Type B pancreatic cell (in vitro differentiated cells): ENCODE measurements at regions not wholly inside any gene's neighbourhood (a gene's known extent, or its start where the extent isn't known, plus 50 kb on each side); places are given as distances from the start of the nearest gene placed in this dataset.
"Not testable (repeated sequence)": the region's sequence is repeated elsewhere in the genome, so short reads cannot be mapped to it uniquely, and the experiment has no call there.

ENCODE experiments used
- DNase-seq: peaks from one replicate; pipeline ENCODE4 v3.0.0; 2021; ENCODE audit warnings: mixed read lengths; ENCODE audit not compliant: unreplicated experiment; ENCODE audit errors: extremely low spot score
- H3K27ac Mint-ChIP-seq: 2 replicates; pipeline ENCODE4 v1.8.0; 2021; ENCODE audit warnings: mild to moderate bottlenecking, mixed read lengths
- H3K27me3 Mint-ChIP-seq: 2 replicates; pipeline ENCODE4 v1.8.0; 2021; ENCODE audit warnings: mixed read lengths
- H3K36me3 Mint-ChIP-seq: 2 replicates; pipeline ENCODE4 v1.8.0; 2021; ENCODE audit warnings: mixed read lengths
- H3K4me1 Mint-ChIP-seq: one replicate; pipeline ENCODE4 v1.8.0; 2021; ENCODE audit warnings: mixed read lengths; ENCODE audit not compliant: unreplicated experiment
- H3K4me3 Mint-ChIP-seq: 2 replicates; pipeline ENCODE4 v1.8.0; 2021; ENCODE audit warnings: mild to moderate bottlenecking, mixed read lengths
- H3K9me3 Mint-ChIP-seq: 2 replicates; pipeline ENCODE4 v1.8.0; 2021; ENCODE audit warnings: mixed read lengths
- TF ChIP-seq, protein P1 (sequence below): fragments of 200-600 bp; sonication (generic); conservative IDR thresholded peaks from 2 replicates; pipeline ENCODE4 v1.5.0; 2021; ENCODE audit warnings: antibody characterized with exemption, mild to moderate bottlenecking

- Mint-ChIP-seq H3K27ac (no peak overlapping the region), H3K9me3 (peaks cover 7% of the 10 kb centered on the region), H3K36me3 (no peaks in the 10 kb centered on the region), H3K4me1 (no peaks in the 10 kb centered on the region), H3K4me3 (no peak overlapping the region), H3K27me3 (no peaks in the 10 kb centered on the region)
- DNase-seq: no peak
- TF ChIP-seq, protein P1, sequence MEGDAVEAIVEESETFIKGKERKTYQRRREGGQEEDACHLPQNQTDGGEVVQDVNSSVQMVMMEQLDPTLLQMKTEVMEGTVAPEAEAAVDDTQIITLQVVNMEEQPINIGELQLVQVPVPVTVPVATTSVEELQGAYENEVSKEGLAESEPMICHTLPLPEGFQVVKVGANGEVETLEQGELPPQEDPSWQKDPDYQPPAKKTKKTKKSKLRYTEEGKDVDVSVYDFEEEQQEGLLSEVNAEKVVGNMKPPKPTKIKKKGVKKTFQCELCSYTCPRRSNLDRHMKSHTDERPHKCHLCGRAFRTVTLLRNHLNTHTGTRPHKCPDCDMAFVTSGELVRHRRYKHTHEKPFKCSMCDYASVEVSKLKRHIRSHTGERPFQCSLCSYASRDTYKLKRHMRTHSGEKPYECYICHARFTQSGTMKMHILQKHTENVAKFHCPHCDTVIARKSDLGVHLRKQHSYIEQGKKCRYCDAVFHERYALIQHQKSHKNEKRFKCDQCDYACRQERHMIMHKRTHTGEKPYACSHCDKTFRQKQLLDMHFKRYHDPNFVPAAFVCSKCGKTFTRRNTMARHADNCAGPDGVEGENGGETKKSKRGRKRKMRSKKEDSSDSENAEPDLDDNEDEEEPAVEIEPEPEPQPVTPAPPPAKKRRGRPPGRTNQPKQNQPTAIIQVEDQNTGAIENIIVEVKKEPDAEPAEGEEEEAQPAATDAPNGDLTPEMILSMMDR: no peak
These were observed 258.4 kb downstream of the MAP2K6 start for GRCh38 chr17:69672924-69673323.

DNA sequence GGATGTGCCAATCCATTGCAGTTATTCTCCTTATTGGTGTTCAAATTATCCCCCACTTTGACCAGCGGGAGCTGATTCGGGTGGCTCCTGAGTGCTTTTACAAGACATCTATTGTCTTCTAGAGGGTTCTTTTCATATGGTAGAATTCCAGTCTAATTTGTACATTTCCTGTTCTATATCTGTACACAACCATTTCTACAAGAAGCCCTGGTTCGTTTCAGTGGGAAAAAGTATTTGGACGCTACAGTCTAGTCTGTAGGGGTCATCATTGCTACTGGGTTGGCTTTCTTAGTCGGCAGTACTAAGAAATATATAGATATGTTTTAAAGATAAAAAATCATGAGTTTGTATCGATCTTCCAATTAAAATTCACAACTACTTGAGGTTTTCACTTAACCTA is 262.6 kb downstream of the MAP2K6 start:
- no peaks in the 10 kb centered on the region for H3K36me3 Mint-ChIP-seq
- H3K4me1 Mint-ChIP-seq: no peaks in the 10 kb centered on the region
- DNase-seq: no peak
- H3K9me3 Mint-ChIP-seq: no peaks in the 10 kb centered on the region
- H3K4me3 Mint-ChIP-seq: no peak overlapping the region
- TF ChIP-seq, protein P1: no peak
- no peak overlapping the region for H3K27ac Mint-ChIP-seq
- H3K27me3 Mint-ChIP-seq: no peaks in the 10 kb centered on the region

DNA sequence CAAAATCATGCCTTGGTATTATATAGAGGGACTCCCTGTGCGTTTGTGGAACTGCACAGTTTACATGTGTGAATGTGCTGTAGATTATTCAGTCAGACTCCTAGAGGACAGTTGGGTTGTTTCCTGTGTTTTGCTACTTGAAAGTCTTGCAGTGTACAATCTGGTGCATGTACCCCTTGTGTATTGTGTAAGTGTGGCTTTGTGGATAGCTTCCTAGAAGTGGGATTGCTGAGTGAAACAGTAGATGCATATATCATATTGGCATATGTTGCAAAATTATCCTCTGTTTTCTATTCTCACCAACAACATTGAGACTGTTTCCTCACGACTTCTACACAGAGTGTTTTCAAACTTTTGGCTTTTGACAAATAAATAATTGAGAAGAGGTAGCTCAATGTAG is 263.7 kb downstream of the MAP2K6 start:
- no peaks in the 10 kb centered on the region for H3K27me3 Mint-ChIP-seq
- no peaks in the 10 kb centered on the region for H3K9me3 Mint-ChIP-seq
- DNase-seq: no peak
- H3K4me3 Mint-ChIP-seq: no peak overlapping the region
- H3K36me3 Mint-ChIP-seq: no peaks in the 10 kb centered on the region
- TF ChIP-seq, protein P1: no peak
- H3K27ac Mint-ChIP-seq: no peak overlapping the region
- H3K4me1 Mint-ChIP-seq: no peaks in the 10 kb centered on the region

GRCh38 chr17:69679829-69680228 is 265.3 kb downstream of the MAP2K6 start:
- no peak for DNase-seq
- Mint-ChIP-seq H3K9me3 (no peaks in the 10 kb centered on the region), H3K36me3 (no peaks in the 10 kb centered on the region), H3K27ac (no peak overlapping the region), H3K4me3 (no peak overlapping the region), H3K4me1 (no peaks in the 10 kb centered on the region), H3K27me3 (peaks cover 5% of the 10 kb centered on the region)
- TF ChIP-seq, protein P1: no peak

DNA sequence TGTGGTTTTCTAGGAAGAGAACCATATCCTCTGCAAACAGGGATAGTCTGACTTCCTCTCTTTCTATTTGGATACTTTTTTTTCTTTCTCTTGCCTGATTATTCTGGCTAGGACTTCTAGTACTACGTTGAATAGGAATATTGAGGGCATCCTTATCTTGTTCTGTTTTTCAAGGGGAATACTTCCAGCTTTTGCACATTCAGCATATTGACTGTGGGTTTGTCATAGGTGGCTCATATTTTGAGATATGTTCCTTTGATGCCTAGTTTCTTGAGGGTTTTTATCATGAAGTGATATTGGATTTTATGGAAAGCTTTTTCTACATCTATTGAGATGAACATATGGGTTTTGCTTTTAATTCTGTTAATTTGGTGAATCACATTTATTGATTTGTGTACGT is 269.8 kb downstream of the MAP2K6 start:
- no peak overlapping the region for H3K27ac Mint-ChIP-seq
- peaks cover 8% of the 10 kb centered on the region for H3K9me3 Mint-ChIP-seq
- H3K4me3 Mint-ChIP-seq: no peak overlapping the region
- H3K36me3 Mint-ChIP-seq: peaks cover 4% of the 10 kb centered on the region
- no peaks in the 10 kb centered on the region for H3K4me1 Mint-ChIP-seq
- peaks cover 5% of the 10 kb centered on the region for H3K27me3 Mint-ChIP-seq
- no peak for DNase-seq
- TF ChIP-seq, protein P1: no peak

DNA sequence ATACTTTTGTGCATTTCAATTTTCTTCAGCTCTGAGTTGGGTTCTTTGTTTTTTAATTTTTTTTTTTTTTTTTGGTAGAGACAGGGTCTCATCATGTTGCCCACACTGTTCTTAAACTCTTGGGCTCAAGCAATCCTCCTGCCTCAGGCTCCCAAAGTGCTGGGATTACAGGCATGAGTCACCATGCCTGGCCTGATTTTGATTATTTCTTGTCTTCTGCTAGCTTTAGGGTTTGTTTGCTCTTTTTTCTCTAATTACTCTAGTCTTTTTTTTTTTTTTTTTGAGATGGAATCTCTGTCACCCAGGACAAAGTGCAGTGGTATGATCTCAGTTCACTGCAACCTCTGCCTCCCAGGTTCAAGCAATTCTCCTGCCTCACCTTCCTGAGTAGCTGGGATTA is 270.7 kb downstream of the MAP2K6 start:
- peaks cover 11% of the 10 kb centered on the region for H3K9me3 Mint-ChIP-seq
- not testable (repeated sequence) for H3K36me3 Mint-ChIP-seq, H3K4me1 Mint-ChIP-seq, H3K4me3 Mint-ChIP-seq, DNase-seq, H3K27ac Mint-ChIP-seq, H3K27me3 Mint-ChIP-seq
